Liver (tissue), 3 donors: ENCODE measurements at regions not wholly inside any gene's neighbourhood (a gene's known extent, or its start where the extent isn't known, plus 50 kb on each side); places are given as distances from the start of the nearest gene placed in this dataset.

ENCODE experiments used
- EGR1 ChIP-seq, 2 donors: IDR thresholded peaks; 2 replicates each; pipeline ENCODE4 v1.6.1; 2016 to 2018; ENCODE audit warnings: antibody characterized with exemption in 2 of 2, low read depth in 2 of 2
- JUND ChIP-seq, 2 donors: IDR thresholded peaks; 2 replicates each; pipeline ENCODE4 v1.6.1; 2016; ENCODE audit warnings: antibody characterized with exemption in 2 of 2
- RAD21 ChIP-seq, 2 donors: IDR thresholded peaks; 2 replicates each; pipeline ENCODE4 v1.6.1; 2016; ENCODE audit warnings: antibody characterized with exemption in 2 of 2, mild to moderate bottlenecking in 2 of 2
- SP1 ChIP-seq: IDR thresholded peaks from 2 replicates; pipeline ENCODE4 v1.6.1; 2018; ENCODE audit warnings: antibody characterized with exemption, mild to moderate bottlenecking
- TAF1 ChIP-seq: conservative IDR thresholded peaks from 2 replicates; pipeline ENCODE4 v1.6.1; 2016; ENCODE audit warnings: antibody characterized with exemption, mild to moderate bottlenecking
- TF ChIP-seq, protein P1 (sequence below): IDR thresholded peaks from 2 replicates; pipeline ENCODE4 v1.6.1; 2016; ENCODE audit warnings: antibody characterized with exemption
- TF ChIP-seq, protein P2 (sequence below): fragments of 150-350 bp; IDR thresholded peaks from 2 replicates; pipeline ENCODE4 v1.5.1; 2017; ENCODE audit warnings: improper control_type of control experiment, low read depth, low read length; ENCODE audit not compliant: missing input control
- TF ChIP-seq, protein P3 (sequence below): IDR thresholded peaks from 2 replicates; pipeline ENCODE4 v1.6.1; 2016; ENCODE audit warnings: antibody characterized with exemption, mild to moderate bottlenecking
- donor health status: healthy.
- donor health status: healthy.

GRCh38 chr1:221574529-221574928 lies 167.4 kb downstream of the DUSP10 start:
- TF ChIP-seq SP1 (no peak), EGR1 (IDR thresholded peaks at IDR 0.05; ENCODE audit: low read depth in 2 of 2) (no peak), RAD21 (IDR thresholded peaks at IDR 0.05) (no peak), TAF1 (no peak), JUND (IDR thresholded peaks at IDR 0.05) (no peak)
- TF ChIP-seq, protein P1, sequence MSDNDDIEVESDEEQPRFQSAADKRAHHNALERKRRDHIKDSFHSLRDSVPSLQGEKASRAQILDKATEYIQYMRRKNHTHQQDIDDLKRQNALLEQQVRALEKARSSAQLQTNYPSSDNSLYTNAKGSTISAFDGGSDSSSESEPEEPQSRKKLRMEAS, result no peak
- TF ChIP-seq, protein P2, sequence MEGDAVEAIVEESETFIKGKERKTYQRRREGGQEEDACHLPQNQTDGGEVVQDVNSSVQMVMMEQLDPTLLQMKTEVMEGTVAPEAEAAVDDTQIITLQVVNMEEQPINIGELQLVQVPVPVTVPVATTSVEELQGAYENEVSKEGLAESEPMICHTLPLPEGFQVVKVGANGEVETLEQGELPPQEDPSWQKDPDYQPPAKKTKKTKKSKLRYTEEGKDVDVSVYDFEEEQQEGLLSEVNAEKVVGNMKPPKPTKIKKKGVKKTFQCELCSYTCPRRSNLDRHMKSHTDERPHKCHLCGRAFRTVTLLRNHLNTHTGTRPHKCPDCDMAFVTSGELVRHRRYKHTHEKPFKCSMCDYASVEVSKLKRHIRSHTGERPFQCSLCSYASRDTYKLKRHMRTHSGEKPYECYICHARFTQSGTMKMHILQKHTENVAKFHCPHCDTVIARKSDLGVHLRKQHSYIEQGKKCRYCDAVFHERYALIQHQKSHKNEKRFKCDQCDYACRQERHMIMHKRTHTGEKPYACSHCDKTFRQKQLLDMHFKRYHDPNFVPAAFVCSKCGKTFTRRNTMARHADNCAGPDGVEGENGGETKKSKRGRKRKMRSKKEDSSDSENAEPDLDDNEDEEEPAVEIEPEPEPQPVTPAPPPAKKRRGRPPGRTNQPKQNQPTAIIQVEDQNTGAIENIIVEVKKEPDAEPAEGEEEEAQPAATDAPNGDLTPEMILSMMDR, result no peak
- TF ChIP-seq, protein P3, sequence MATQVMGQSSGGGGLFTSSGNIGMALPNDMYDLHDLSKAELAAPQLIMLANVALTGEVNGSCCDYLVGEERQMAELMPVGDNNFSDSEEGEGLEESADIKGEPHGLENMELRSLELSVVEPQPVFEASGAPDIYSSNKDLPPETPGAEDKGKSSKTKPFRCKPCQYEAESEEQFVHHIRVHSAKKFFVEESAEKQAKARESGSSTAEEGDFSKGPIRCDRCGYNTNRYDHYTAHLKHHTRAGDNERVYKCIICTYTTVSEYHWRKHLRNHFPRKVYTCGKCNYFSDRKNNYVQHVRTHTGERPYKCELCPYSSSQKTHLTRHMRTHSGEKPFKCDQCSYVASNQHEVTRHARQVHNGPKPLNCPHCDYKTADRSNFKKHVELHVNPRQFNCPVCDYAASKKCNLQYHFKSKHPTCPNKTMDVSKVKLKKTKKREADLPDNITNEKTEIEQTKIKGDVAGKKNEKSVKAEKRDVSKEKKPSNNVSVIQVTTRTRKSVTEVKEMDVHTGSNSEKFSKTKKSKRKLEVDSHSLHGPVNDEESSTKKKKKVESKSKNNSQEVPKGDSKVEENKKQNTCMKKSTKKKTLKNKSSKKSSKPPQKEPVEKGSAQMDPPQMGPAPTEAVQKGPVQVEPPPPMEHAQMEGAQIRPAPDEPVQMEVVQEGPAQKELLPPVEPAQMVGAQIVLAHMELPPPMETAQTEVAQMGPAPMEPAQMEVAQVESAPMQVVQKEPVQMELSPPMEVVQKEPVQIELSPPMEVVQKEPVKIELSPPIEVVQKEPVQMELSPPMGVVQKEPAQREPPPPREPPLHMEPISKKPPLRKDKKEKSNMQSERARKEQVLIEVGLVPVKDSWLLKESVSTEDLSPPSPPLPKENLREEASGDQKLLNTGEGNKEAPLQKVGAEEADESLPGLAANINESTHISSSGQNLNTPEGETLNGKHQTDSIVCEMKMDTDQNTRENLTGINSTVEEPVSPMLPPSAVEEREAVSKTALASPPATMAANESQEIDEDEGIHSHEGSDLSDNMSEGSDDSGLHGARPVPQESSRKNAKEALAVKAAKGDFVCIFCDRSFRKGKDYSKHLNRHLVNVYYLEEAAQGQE, result no peak
